ENCODE measurements at regions not wholly inside any gene's neighbourhood (a gene's known extent, or its start where the extent isn't known, plus 50 kb on each side); places are given as distances from the start of the nearest gene placed in this dataset.

DNA sequence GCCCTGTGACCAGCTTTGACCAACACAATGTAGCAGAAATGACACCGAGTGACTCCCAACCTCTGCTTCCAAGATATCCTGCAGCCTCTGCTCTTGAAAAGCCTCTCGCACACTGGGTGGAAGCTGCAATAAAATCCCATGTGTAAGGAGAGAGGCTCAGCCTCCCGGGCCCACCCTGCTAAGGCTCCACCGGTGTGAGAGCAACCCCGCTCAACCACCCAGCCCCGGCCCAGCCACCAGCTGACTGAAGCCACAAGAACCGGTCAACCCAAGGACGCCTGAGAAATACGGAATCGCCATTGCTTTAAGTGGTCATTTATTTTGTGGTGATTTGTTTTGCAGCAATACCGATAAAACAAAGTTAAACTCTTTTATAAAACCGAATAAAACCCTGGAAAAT lies 452.8 kb upstream of the SMIM21 start:
- Histone ChIP-seq H3K36me3 (no peaks in the 10 kb centered on the region), H3K9me3 (no peaks in the 10 kb centered on the region), H3K4me3 (no peak overlapping the region), H3K4me1 (no peaks in the 10 kb centered on the region), H3K27me3 (no peaks in the 10 kb centered on the region), H3K27ac (no peak overlapping the region)
- DNase-seq, result no peak
- intact Hi-C loops (cut with DNase I), result no loop called here
- no peak for TF ChIP-seq CTCF (IDR thresholded peaks at IDR 0.05)
- ATAC-seq, result no peak

- DNase-seq (no peak), ATAC-seq (no peak)
- intact Hi-C loops (cut with DNase I), result no loop called here
- Histone ChIP-seq H3K27me3 (no peaks in the 10 kb centered on the region), H3K4me3 (no peak overlapping the region), H3K9me3 (no peaks in the 10 kb centered on the region), H3K27ac (no peak overlapping the region), H3K4me1 (no peaks in the 10 kb centered on the region), H3K36me3 (no peaks in the 10 kb centered on the region)
- TF ChIP-seq CTCF (IDR thresholded peaks at IDR 0.05), result no peak
Measured at GRCh38 chr18:75879196-75879595, 451.7 kb upstream of the SMIM21 start.

- H3K4me1 ChIP-seq, result no peaks in the 10 kb centered on the region
- DNase-seq (no peak), ATAC-seq (no peak)
- H3K4me3 ChIP-seq, result no peak overlapping the region
- no peaks in the 10 kb centered on the region for H3K27me3 ChIP-seq
- intact Hi-C loops (cut with DNase I), result no loop called here
- H3K27ac ChIP-seq, result no peak overlapping the region
- no peaks in the 10 kb centered on the region for H3K9me3 ChIP-seq
- H3K36me3 ChIP-seq, result no peaks in the 10 kb centered on the region
- TF ChIP-seq CTCF (IDR thresholded peaks at IDR 0.05), result no peak
Measured at GRCh38 chr18:75875559-75875958, 448.1 kb upstream of the SMIM21 start.

GRCh38 chr18:75874401-75875089 lies 447.0 kb upstream of the SMIM21 start:
- intact Hi-C loops (cut with DNase I), result no loop called here
- ATAC-seq (no peak), DNase-seq (no peak)
- no peaks in the 10 kb centered on the region for H3K27me3 ChIP-seq
- no peak overlapping the region for H3K27ac ChIP-seq
- TF ChIP-seq CTCF (IDR thresholded peaks at IDR 0.05), result no peak
- H3K36me3 ChIP-seq, result no peaks in the 10 kb centered on the region
- no peak overlapping the region for H3K4me3 ChIP-seq
- no peaks in the 10 kb centered on the region for H3K4me1 ChIP-seq
- H3K9me3 ChIP-seq, result no peaks in the 10 kb centered on the region

DNA sequence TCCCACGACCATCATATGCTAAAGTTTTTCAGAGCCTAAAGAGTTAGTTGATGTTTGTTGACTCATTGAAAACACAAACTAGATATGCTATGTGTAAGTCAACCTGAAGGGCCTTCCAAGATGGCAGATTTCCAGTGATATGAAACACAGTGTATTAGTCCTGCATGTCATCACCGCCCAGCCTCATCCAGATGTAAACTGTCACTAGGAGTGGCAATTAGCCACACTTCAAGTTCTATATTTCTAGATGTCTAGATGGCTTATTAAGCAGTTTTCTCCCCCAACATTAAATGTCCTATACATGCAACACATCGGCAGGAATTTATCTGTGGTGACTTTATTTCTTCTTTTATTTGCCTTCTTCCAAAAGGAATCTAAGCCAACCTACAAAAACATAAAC lies 444.1 kb upstream of the SMIM21 start:
- H3K27me3 ChIP-seq, result no peaks in the 10 kb centered on the region
- TF ChIP-seq CTCF (IDR thresholded peaks at IDR 0.05), result no peak
- H3K27ac ChIP-seq, result no peak overlapping the region
- H3K9me3 ChIP-seq, result no peaks in the 10 kb centered on the region
- no peaks in the 10 kb centered on the region for H3K4me1 ChIP-seq
- intact Hi-C loops (cut with DNase I), result no loop called here
- no peak for DNase-seq
- H3K36me3 ChIP-seq, result no peaks in the 10 kb centered on the region
- no peak overlapping the region for H3K4me3 ChIP-seq
- no peak for ATAC-seq

DNA sequence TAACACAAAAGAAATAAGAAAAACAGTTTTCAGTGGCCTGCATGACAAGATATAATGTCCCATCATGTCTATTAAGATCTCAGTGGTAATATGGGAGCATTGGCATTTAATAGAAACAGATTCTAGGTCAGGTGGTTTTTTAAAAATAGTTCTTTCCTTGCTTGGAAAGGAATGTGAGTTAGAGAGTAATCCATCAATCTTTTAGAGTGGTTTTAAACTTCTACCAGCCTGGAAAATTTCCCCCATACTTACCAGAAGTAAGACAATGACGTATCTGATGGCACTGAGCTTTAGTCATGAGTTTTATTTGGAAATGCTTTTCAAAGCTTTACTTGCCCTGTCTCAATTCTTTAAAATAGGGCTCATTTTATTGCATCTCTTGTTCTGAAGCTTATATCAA lies 441.7 kb upstream of the SMIM21 start:
- intact Hi-C loops (cut with DNase I), result no loop called here
- Histone ChIP-seq H3K36me3 (no peaks in the 10 kb centered on the region), H3K9me3 (no peaks in the 10 kb centered on the region), H3K27ac (no peak overlapping the region), H3K27me3 (no peaks in the 10 kb centered on the region), H3K4me1 (no peaks in the 10 kb centered on the region), H3K4me3 (no peak overlapping the region)
- no peak for TF ChIP-seq CTCF (IDR thresholded peaks at IDR 0.05)
- DNase-seq (no peak), ATAC-seq (no peak)
